K562 (cell line): ENCODE measurements at regions not wholly inside any gene's neighbourhood (a gene's known extent, or its start where the extent isn't known, plus 50 kb on each side); places are given as distances from the start of the nearest gene placed in this dataset.

Experiments
- CBX3 ChIP-seq, 2 experiments: IDR thresholded peaks; 1 replicate in 1 of 2; 2 replicates in 1 of 2; pipeline ENCODE4 v1.6.1; 2012; ENCODE audit warnings: inconsistent platforms in 2 of 2, low read length in 2 of 2, borderline replicate concordance in 1 of 2, control low read depth in 1 of 2
- ELF1 ChIP-seq: fragments of 200-800 bp; sonication (Bioruptor generic); IDR thresholded peaks from 2 replicates; pipeline ENCODE4 v1.6.1; 2016; ENCODE audit warnings: missing genetic modification characterization, missing compliant biosample characterization
- LARP7 ChIP-seq: fragments of 450-650 bp; IDR thresholded peaks from 2 replicates; pipeline ENCODE4 v1.6.1; 2016
- NFXL1 ChIP-seq: fragments of 450-650 bp; formaldehyde crosslinking; IDR thresholded peaks from 2 replicates; pipeline ENCODE4 v1.4.0; 2021; ENCODE audit warnings: mild to moderate bottlenecking
- POLR2A ChIP-seq: fragments of 450-650 bp; conservative IDR thresholded peaks from 2 replicates; pipeline ENCODE4 v1.6.1; 2016
- RBM22 ChIP-seq: fragments of 200-400 bp; formaldehyde crosslinking; IDR thresholded peaks from 2 replicates; pipeline ENCODE4 v1.6.1; 2018; ENCODE audit warnings: low read length, low read depth; ENCODE audit not compliant: poor library complexity, severe bottlenecking
- SMARCA4 ChIP-seq: fragments of 450-650 bp; IDR thresholded peaks from 2 replicates; pipeline ENCODE4 v1.6.1; 2016
- TF ChIP-seq, protein P1 (sequence below): sonication (generic); formaldehyde crosslinking; IDR thresholded peaks from 2 replicates; pipeline ENCODE4 v1.8.1; 2023; ENCODE audit warnings: mild to moderate bottlenecking, missing genetic modification reagents
- TF ChIP-seq, protein P2 (sequence below): fragments of 450-650 bp; IDR thresholded peaks from 2 replicates; pipeline ENCODE4 v1.6.1; 2016; ENCODE audit warnings: low read depth
- TF ChIP-seq, protein P3 (sequence below), 2 experiments: IDR thresholded peaks; 2 replicates each; pipeline ENCODE4 v1.6.1; 2011; ENCODE audit warnings: borderline replicate concordance in 1 of 2, control low read depth in 1 of 2, low read depth in 1 of 2, low read length in 1 of 2, mild to moderate bottlenecking in 1 of 2, mixed read lengths in 1 of 2, moderate library complexity in 1 of 2; ENCODE audit not compliant: insufficient read depth in 1 of 2, insufficient read length in 1 of 2, poor library complexity in 1 of 2, severe bottlenecking in 1 of 2; ENCODE audit errors: extremely low read depth in 1 of 2
- TF ChIP-seq, protein P4 (sequence below), 3 experiments: IDR thresholded peaks in 2 of 3; conservative IDR thresholded peaks in 1 of 3; 2 replicates each; pipeline ENCODE4 v1.5.1; 2011 to 2012; ENCODE audit warnings: low read length in 3 of 3, mild to moderate bottlenecking in 3 of 3, control low read depth in 2 of 3, improper control_type of control experiment in 1 of 3, inconsistent platforms in 1 of 3, low read depth in 1 of 3, mixed read lengths in 1 of 3, moderate library complexity in 1 of 3; ENCODE audit not compliant: insufficient read depth in 2 of 3

DNA sequence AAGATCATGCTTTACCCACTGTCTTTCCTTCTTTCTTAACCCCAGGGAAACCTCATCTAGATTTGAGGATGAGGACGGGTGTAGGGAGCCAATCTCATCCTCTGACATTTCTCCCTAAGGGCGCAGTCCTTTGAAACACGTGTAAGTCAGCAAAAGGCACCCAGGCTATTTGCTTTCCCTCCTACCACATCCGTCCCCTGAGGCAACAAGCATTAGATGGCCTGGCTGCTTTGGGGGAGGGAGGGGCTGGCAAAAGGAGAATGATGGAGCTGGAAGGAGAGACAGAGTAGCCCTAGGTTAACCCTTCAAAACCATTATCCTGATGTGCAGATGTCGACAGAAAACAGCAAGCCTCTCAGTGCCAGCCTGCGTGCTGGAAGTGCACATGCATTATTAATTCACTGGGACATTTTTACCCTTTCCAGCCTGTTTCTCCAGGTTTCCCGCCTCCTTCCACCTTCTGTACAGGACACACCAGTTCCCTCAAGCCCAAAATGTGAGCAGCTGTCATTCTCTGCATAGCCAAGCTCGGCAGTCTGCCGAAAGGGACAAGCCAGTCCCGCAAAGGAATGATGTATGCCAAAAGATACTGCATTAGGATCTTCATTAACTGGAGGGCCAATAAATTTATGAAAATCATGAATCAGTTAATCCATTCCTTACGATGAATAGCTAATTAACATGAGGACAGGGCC, 547.2 kb downstream of the CD83 start:
- TF ChIP-seq, protein P1, sequence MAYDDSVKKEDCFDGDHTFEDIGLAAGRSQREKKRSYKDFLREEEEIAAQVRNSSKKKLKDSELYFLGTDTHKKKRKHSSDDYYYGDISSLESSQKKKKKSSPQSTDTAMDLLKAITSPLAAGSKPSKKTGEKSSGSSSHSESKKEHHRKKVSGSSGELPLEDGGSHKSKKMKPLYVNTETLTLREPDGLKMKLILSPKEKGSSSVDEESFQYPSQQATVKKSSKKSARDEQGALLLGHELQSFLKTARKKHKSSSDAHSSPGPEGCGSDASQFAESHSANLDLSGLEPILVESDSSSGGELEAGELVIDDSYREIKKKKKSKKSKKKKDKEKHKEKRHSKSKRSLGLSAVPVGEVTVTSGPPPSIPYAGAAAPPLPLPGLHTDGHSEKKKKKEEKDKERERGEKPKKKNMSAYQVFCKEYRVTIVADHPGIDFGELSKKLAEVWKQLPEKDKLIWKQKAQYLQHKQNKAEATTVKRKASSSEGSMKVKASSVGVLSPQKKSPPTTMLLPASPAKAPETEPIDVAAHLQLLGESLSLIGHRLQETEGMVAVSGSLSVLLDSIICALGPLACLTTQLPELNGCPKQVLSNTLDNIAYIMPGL (CRISPR knock-in tag), result no peak
- TF ChIP-seq POLR2A (no peak), RBM22 (no peak), LARP7 (no peak), NFXL1 (CRISPR knock-in tag) (no peak), ELF1 (tag) (no peak), SMARCA4 (no peak), CBX3 (IDR thresholded peaks at IDR 0.05; ENCODE audit: borderline replicate concordance in 1 of 2, low read length in 2 of 2) (no peak)
- TF ChIP-seq, protein P2, sequence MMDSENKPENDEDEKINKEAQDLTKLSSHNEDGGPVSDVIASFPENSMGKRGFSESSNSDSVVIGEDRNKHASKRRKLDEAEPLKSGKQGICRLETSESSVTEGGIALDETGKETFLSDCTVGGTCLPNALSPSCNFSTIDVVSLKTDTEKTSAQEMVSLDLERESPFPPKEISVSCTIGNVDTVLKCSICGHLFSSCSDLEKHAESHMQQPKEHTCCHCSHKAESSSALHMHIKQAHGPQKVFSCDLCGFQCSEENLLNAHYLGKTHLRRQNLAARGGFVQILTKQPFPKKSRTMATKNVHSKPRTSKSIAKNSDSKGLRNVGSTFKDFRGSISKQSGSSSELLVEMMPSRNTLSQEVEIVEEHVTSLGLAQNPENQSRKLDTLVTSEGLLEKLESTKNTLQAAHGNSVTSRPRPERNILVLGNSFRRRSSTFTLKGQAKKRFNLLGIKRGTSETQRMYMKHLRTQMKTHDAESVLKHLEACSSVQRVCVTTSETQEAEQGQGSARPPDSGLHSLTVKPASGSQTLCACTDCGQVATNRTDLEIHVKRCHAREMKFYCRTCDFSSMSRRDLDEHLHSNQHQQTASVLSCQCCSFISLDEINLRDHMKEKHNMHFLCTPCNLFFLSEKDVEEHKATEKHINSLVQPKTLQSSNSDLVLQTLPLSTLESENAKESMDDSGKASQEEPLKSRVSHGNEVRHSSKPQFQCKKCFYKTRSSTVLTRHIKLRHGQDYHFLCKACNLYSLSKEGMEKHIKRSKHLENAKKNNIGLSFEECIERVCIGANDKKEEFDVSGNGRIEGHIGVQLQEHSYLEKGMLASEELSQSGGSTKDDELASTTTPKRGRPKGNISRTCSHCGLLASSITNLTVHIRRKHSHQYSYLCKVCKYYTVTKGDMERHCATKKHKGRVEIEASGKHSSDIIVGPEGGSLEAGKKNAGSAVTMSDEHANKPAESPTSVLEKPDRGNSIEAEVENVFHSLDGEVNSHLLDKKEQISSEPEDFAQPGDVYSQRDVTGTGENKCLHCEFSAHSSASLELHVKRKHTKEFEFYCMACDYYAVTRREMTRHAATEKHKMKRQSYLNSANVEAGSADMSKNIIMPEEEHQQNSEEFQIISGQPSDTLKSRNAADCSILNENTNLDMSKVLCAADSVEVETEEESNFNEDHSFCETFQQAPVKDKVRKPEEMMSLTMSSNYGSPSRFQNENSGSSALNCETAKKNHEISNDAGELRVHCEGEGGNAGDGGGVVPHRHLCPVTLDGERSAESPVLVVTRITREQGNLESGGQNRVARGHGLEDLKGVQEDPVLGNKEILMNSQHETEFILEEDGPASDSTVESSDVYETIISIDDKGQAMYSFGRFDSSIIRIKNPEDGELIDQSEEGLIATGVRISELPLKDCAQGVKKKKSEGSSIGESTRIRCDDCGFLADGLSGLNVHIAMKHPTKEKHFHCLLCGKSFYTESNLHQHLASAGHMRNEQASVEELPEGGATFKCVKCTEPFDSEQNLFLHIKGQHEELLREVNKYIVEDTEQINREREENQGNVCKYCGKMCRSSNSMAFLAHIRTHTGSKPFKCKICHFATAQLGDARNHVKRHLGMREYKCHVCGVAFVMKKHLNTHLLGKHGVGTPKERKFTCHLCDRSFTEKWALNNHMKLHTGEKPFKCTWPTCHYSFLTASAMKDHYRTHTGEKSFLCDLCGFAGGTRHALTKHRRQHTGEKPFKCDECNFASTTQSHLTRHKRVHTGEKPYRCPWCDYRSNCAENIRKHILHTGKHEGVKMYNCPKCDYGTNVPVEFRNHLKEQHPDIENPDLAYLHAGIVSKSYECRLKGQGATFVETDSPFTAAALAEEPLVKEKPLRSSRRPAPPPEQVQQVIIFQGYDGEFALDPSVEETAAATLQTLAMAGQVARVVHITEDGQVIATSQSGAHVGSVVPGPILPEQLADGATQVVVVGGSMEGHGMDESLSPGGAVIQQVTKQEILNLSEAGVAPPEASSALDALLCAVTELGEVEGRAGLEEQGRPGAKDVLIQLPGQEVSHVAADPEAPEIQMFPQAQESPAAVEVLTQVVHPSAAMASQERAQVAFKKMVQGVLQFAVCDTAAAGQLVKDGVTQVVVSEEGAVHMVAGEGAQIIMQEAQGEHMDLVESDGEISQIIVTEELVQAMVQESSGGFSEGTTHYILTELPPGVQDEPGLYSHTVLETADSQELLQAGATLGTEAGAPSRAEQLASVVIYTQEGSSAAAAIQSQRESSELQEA, result no peak
- TF ChIP-seq, protein P3, sequence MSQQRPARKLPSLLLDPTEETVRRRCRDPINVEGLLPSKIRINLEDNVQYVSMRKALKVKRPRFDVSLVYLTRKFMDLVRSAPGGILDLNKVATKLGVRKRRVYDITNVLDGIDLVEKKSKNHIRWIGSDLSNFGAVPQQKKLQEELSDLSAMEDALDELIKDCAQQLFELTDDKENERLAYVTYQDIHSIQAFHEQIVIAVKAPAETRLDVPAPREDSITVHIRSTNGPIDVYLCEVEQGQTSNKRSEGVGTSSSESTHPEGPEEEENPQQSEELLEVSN (IDR thresholded peaks at IDR 0.05; ENCODE audit: borderline replicate concordance in 1 of 2, extremely low read depth in 1 of 2, insufficient read depth in 1 of 2, insufficient read length in 1 of 2, low read depth in 1 of 2, low read length in 1 of 2, poor library complexity in 1 of 2, severe bottlenecking in 1 of 2), result no peak
- TF ChIP-seq, protein P4, sequence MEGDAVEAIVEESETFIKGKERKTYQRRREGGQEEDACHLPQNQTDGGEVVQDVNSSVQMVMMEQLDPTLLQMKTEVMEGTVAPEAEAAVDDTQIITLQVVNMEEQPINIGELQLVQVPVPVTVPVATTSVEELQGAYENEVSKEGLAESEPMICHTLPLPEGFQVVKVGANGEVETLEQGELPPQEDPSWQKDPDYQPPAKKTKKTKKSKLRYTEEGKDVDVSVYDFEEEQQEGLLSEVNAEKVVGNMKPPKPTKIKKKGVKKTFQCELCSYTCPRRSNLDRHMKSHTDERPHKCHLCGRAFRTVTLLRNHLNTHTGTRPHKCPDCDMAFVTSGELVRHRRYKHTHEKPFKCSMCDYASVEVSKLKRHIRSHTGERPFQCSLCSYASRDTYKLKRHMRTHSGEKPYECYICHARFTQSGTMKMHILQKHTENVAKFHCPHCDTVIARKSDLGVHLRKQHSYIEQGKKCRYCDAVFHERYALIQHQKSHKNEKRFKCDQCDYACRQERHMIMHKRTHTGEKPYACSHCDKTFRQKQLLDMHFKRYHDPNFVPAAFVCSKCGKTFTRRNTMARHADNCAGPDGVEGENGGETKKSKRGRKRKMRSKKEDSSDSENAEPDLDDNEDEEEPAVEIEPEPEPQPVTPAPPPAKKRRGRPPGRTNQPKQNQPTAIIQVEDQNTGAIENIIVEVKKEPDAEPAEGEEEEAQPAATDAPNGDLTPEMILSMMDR (IDR thresholded peaks at IDR 0.05 in 2 of 3, conservative IDR thresholded peaks at IDR 0.05 in 1 of 3; ENCODE audit: insufficient read depth in 2 of 3, low read depth in 1 of 3, low read length in 3 of 3), result no peak
